C4-2B (cell line): ENCODE measurements at regions not wholly inside any gene's neighbourhood (a gene's known extent, or its start where the extent isn't known, plus 50 kb on each side); places are given as distances from the start of the nearest gene placed in this dataset.

ENCODE experiments used
- H3K27ac ChIP-seq: fragments of 450-650 bp; 2 replicates; pipeline ENCODE4 v1.5.1; 2017
- ZFX ChIP-seq: fragments of 450-650 bp; IDR thresholded peaks from 2 replicates; pipeline ENCODE4 v1.6.1; 2017
- TF ChIP-seq, protein P1 (sequence below): fragments of 450-650 bp; conservative IDR thresholded peaks from 2 replicates; pipeline ENCODE4 v1.5.1; 2017; ENCODE audit warnings: mild to moderate bottlenecking

DNA sequence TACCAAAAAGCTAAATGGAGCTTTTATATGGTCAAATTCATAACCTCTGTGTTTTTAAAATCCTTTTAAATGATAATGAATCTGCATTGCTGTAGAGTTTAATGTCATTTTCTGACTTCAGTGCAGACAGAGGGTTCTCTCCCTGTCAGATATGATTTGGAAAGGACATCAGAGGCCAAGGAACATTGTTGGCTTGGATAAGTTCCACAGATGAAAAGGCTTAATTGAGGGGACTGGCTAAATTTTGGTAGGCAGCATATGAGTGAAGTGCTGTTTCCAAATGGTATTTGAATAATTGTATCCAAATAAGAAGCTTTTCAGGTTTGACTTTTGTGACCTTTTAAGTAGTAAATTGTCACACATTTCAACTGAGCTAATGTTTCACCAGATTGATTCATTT lies 124.6 kb upstream of the KCNH7 start:
- no peak for TF ChIP-seq ZFX
- TF ChIP-seq, protein P1, sequence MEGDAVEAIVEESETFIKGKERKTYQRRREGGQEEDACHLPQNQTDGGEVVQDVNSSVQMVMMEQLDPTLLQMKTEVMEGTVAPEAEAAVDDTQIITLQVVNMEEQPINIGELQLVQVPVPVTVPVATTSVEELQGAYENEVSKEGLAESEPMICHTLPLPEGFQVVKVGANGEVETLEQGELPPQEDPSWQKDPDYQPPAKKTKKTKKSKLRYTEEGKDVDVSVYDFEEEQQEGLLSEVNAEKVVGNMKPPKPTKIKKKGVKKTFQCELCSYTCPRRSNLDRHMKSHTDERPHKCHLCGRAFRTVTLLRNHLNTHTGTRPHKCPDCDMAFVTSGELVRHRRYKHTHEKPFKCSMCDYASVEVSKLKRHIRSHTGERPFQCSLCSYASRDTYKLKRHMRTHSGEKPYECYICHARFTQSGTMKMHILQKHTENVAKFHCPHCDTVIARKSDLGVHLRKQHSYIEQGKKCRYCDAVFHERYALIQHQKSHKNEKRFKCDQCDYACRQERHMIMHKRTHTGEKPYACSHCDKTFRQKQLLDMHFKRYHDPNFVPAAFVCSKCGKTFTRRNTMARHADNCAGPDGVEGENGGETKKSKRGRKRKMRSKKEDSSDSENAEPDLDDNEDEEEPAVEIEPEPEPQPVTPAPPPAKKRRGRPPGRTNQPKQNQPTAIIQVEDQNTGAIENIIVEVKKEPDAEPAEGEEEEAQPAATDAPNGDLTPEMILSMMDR, result no peak
- H3K27ac ChIP-seq, result no peak overlapping the region

DNA sequence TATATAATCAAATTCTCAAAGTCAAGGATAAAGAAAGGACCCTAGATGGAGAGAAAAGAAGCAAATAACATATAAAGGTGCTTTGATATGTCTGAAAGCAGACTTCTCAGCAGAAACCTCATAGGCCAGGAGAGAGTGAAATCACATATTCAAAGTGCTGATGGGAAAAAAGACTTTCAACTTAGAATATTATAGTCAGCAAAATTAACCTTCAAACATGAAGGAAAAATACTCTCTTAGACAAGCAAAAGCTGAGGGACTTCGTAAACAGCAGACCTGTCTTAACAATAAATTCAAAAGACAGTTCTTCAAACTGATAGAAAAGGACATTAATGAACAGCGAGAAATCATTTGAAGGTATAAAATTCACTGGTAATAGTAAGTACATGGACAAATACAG lies 107.2 kb upstream of the KCNH7 start:
- no peak overlapping the region for H3K27ac ChIP-seq
- TF ChIP-seq, protein P1, result no peak
- TF ChIP-seq ZFX, result no peak

DNA sequence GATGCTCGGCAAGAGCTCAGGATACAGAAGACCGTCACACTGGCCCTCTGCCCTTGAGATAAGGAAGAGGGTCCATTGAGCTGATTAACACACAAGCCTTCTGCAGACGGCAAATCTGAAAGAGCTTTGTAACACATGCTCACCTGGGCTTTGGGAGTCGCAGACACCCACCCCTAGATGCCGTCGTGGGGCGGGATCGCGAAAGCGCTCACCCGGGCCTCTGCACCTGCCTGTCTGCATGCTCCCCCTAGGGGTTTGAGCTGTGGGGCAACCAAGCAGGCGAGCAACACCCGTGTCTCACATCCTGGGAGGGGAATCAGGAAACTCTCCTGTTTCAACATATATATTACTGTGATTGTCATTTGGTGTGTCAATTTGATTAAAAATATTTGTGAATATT lies 99.8 kb upstream of the KCNH7 start:
- TF ChIP-seq, protein P1, result peak; percentile 41
- TF ChIP-seq ZFX, result no peak
- no peak overlapping the region for H3K27ac ChIP-seq

DNA sequence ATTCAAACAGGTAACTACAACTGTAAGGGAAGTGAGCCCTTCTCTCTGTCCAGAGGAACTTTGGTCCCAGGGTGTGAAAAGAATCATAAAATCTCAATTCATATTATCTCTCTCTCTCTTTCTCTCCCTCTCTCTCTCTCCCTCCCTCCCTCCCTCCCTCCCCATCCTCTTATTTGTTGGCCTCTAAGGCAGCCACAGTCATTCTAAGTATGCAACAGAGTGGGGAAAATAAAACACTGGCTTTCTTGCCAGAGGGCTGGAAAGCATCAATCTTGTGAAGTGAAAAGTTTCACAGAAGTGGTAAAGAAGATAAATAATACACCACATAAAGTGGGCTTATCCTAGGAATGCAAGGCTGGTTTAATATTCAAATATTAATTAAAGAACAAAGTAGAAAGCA lies 95.6 kb upstream of the KCNH7 start:
- no peak for TF ChIP-seq ZFX
- TF ChIP-seq, protein P1, result no peak
- no peak overlapping the region for H3K27ac ChIP-seq

DNA sequence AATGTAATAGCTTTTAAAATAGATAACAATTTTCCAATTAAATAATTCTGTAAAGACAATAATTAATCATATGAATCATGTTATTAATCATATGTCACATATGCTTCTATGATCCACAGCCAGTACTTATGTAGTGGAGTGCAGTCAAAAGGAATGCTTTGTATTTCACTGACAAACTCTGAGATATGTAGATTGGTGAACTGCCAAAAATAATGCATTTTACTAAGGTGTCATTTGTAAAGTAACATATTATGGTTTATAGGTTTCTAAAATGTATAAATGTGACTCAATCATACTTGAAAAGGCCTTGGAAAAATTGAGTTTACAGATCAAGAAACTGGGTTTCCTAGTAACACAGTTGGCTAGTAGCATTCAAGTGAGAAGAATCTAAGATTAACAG lies 93.8 kb upstream of the KCNH7 start:
- no peak overlapping the region for H3K27ac ChIP-seq
- TF ChIP-seq, protein P1, result no peak
- TF ChIP-seq ZFX, result no peak

DNA sequence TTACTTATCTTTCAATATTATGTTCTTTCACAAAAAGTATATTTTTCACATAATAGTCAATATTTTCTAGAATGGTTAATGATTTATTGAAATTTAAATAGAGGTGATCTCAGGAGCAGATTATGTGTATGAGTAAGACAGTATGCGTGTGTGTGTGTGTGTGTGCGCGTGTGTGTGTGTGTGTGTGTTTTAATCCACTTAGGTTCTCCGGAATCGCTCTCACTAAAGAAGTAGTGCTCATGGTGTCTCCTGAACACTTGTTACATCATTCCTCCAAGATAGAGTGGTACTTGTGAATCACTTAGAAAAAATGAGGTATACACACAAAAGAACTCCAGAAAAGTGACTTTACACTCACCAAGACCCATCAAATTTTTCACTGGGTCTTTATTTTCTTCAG lies 91.0 kb upstream of the KCNH7 start:
- H3K27ac ChIP-seq, result no peak overlapping the region
- TF ChIP-seq, protein P1, result no peak
- TF ChIP-seq ZFX, result no peak

DNA sequence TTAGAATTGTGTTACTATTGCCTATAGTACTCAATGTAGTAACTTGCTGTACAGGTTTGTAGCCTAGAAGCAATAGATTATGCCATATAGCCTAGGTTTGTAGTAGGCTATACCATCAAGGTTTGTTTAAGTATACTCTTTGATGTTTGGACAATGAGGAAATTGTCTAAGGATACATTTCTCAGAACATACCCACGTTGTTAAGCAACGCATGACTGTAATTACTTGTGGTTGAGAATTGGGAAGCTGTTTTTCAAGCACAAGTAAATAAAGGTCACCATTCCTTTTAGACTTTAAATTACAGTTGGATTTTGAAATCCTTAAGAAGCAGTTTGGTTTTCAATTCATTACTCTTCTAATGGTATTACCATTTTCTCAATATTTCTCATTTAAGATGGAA lies 89.8 kb upstream of the KCNH7 start:
- TF ChIP-seq, protein P1, result no peak
- TF ChIP-seq ZFX, result no peak
- no peak overlapping the region for H3K27ac ChIP-seq
